PC-9 (cell line): ENCODE measurements at regions not wholly inside any gene's neighbourhood (a gene's known extent, or its start where the extent isn't known, plus 50 kb on each side); places are given as distances from the start of the nearest gene placed in this dataset.

Source experiments
- CTCF ChIP-seq: fragments of 200-600 bp; sonication (generic); conservative IDR thresholded peaks from 2 replicates; pipeline ENCODE4 v1.6.1; 2017; ENCODE audit warnings: mixed run types, antibody characterized with exemption, mild to moderate bottlenecking, moderate library complexity
- EZH2 ChIP-seq: fragments of 200-600 bp; sonication (generic); IDR thresholded peaks from 2 replicates; pipeline ENCODE4 v1.8.0; 2017; ENCODE audit warnings: antibody characterized with exemption, low read depth

DNA sequence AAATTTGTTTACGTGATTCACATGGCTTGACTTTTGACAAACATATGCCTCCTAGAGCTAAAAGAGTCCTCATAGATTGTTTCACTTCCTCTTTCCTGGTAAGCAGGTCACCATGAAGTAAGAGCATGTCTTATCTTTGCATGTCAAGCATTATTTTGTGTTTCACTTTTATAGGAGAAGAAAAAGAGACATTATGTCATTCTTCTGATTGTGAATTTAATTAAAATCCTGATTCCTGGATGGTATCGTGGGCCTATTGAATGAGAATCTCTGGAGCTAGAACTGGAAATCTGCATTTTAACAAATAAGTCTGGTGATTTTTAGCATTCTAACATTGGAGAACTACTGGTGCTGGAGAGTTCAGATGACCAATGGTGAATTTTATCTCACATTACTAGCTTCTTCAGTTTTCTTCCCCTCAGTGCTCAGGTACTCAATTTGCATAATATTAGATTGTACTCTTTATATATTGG is 218.6 kb upstream of the ATP2B1 start:
- no peak for TF ChIP-seq CTCF
- no peak for TF ChIP-seq EZH2
